ENCODE measurements at regions not wholly inside any gene's neighbourhood (a gene's known extent, or its start where the extent isn't known, plus 50 kb on each side); places are given as distances from the start of the nearest gene placed in this dataset.

GRCh38 chr2:104279646-104280045, 574.3 kb upstream of the POU3F3 start:
- TF ChIP-seq, protein P1, sequence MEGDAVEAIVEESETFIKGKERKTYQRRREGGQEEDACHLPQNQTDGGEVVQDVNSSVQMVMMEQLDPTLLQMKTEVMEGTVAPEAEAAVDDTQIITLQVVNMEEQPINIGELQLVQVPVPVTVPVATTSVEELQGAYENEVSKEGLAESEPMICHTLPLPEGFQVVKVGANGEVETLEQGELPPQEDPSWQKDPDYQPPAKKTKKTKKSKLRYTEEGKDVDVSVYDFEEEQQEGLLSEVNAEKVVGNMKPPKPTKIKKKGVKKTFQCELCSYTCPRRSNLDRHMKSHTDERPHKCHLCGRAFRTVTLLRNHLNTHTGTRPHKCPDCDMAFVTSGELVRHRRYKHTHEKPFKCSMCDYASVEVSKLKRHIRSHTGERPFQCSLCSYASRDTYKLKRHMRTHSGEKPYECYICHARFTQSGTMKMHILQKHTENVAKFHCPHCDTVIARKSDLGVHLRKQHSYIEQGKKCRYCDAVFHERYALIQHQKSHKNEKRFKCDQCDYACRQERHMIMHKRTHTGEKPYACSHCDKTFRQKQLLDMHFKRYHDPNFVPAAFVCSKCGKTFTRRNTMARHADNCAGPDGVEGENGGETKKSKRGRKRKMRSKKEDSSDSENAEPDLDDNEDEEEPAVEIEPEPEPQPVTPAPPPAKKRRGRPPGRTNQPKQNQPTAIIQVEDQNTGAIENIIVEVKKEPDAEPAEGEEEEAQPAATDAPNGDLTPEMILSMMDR (IDR thresholded peaks at IDR 0.05; ENCODE audit: insufficient read depth, low read length, poor library complexity, severe bottlenecking) = no peak
- TF ChIP-seq EZH2phosphoT487 (conservative IDR thresholded peaks at IDR 0.05; ENCODE audit: low read length) = no peak
